SW480 (cell line): ENCODE measurements at regions not wholly inside any gene's neighbourhood (a gene's known extent, or its start where the extent isn't known, plus 50 kb on each side); places are given as distances from the start of the nearest gene placed in this dataset.
"Not testable (repeated sequence)": the region's sequence is repeated elsewhere in the genome, so short reads cannot be mapped to it uniquely, and the experiment has no call there.

ENCODE experiments used
- DNase-seq: peaks from one replicate; pipeline ENCODE4 v3.0.0-alpha.2; 2016; ENCODE audit warnings: low spot score

- no peak for DNase-seq
Measured at GRCh38 chr2:36163520-36164254, 191.9 kb upstream of the CRIM1 start.

GRCh38 chr2:36157093-36157492 is 198.5 kb upstream of the CRIM1 start:
- not testable (repeated sequence) for DNase-seq

GRCh38 chr2:36147670-36148390 is 207.7 kb upstream of the CRIM1 start:
- no peak for DNase-seq

- DNase-seq, result no peak
Measured at GRCh38 chr2:36146765-36147164, 208.8 kb upstream of the CRIM1 start.

- DNase-seq, result no peak
Measured at GRCh38 chr2:36140391-36140790, 215.2 kb upstream of the CRIM1 start.

GRCh38 chr2:36137612-36138011 is 218.0 kb upstream of the CRIM1 start:
- DNase-seq, result no peak

- DNase-seq, result no peak
Measured at GRCh38 chr2:36134281-36134680, 221.3 kb upstream of the CRIM1 start.

- no peak for DNase-seq
Measured at GRCh38 chr2:36128359-36128758, 227.2 kb upstream of the CRIM1 start.

GRCh38 chr2:36125702-36126101 is 229.9 kb upstream of the CRIM1 start:
- no peak for DNase-seq

GRCh38 chr2:36123995-36124394 is 231.6 kb upstream of the CRIM1 start:
- no peak for DNase-seq

GRCh38 chr2:36097022-36097421 is 258.6 kb upstream of the CRIM1 start:
- no peak for DNase-seq

- DNase-seq, result not testable (repeated sequence)
Measured at GRCh38 chr2:36091844-36092741, 263.5 kb upstream of the CRIM1 start.

GRCh38 chr2:36088716-36089328 is 266.8 kb upstream of the CRIM1 start:
- no peak for DNase-seq

- no peak for DNase-seq
Measured at GRCh38 chr2:36087344-36087743, 268.2 kb upstream of the CRIM1 start.

- no peak for DNase-seq
Measured at GRCh38 chr2:36079793-36080192, 275.8 kb upstream of the CRIM1 start.

- no peak for DNase-seq
Measured at GRCh38 chr2:36074008-36074407, 281.6 kb upstream of the CRIM1 start.

GRCh38 chr2:36071698-36072097 is 283.9 kb upstream of the CRIM1 start:
- DNase-seq, result no peak

GRCh38 chr2:36069074-36069473 is 286.5 kb upstream of the CRIM1 start:
- no peak for DNase-seq

- DNase-seq, result no peak
Measured at GRCh38 chr2:36068086-36068485, 287.5 kb upstream of the CRIM1 start.

GRCh38 chr2:36060133-36060532 is 295.4 kb upstream of the CRIM1 start:
- no peak for DNase-seq

- no peak for DNase-seq
Measured at GRCh38 chr2:36059691-36060090, 295.9 kb upstream of the CRIM1 start.

GRCh38 chr2:36058953-36059352 is 296.6 kb upstream of the CRIM1 start:
- no peak for DNase-seq
